Loucy (cell line): ENCODE measurements at regions not wholly inside any gene's neighbourhood (a gene's known extent, or its start where the extent isn't known, plus 50 kb on each side); places are given as distances from the start of the nearest gene placed in this dataset.

Experiments
- H2AFZ ChIP-seq: fragments of 200-600 bp; sonication (generic); 2 replicates; pipeline ENCODE4 v1.6.0; 2016; ENCODE audit warnings: antibody characterized with exemption, mild to moderate bottlenecking, low read length, moderate library complexity
- H3F3A ChIP-seq: fragments of 200-600 bp; 2 replicates; pipeline ENCODE4 v1.6.0; 2016; ENCODE audit warnings: antibody characterized with exemption, low read depth, mild to moderate bottlenecking
- H3K27me3 ChIP-seq: fragments of 200-600 bp; sonication (generic); 2 replicates; pipeline ENCODE4 v1.6.1; 2014; ENCODE audit warnings: low read length, mild to moderate bottlenecking; ENCODE audit not compliant: insufficient read depth, poor library complexity, severe bottlenecking
- H3K36me3 ChIP-seq: fragments of 200-600 bp; sonication (generic); 2 replicates; pipeline ENCODE4 v1.6.1; 2016; ENCODE audit warnings: low read length; ENCODE audit not compliant: insufficient read depth
- H3K4me1 ChIP-seq: fragments of 200-600 bp; sonication (generic); 2 replicates; pipeline ENCODE4 v1.5.1; 2014; ENCODE audit warnings: low read length, mild to moderate bottlenecking; ENCODE audit not compliant: insufficient read depth, poor library complexity, severe bottlenecking
- H3K4me2 ChIP-seq: fragments of 200-600 bp; sonication (generic); 2 replicates; pipeline ENCODE4 v1.6.0; 2014; ENCODE audit warnings: antibody characterized with exemption, low read length, low read depth, mild to moderate bottlenecking; ENCODE audit not compliant: poor library complexity, severe bottlenecking
- H3K4me3 ChIP-seq: fragments of 200-600 bp; sonication (generic); 2 replicates; pipeline ENCODE4 v1.5.1; 2014; ENCODE audit warnings: low read length, mild to moderate bottlenecking, mixed read lengths; ENCODE audit not compliant: poor library complexity, severe bottlenecking
- H3K79me2 ChIP-seq: fragments of 200-600 bp; sonication (generic); 2 replicates; pipeline ENCODE4 v1.6.1; 2014; ENCODE audit warnings: low read length; ENCODE audit not compliant: insufficient read depth
- H3K9ac ChIP-seq: fragments of 200-600 bp; sonication (generic); 2 replicates; pipeline ENCODE4 v1.6.0; 2014; ENCODE audit warnings: mild to moderate bottlenecking, low read depth, low read length, moderate library complexity; ENCODE audit not compliant: poor library complexity, severe bottlenecking
- H3K9me2 ChIP-seq: fragments of 200-600 bp; sonication (generic); replicated peaks from 2 replicates; pipeline ENCODE4 v1.6.1; 2016; ENCODE audit warnings: low read depth, low read length, mixed read lengths
- H3K9me3 ChIP-seq: fragments of 200-600 bp; sonication (generic); 2 replicates; pipeline ENCODE4 v1.6.1; 2014; ENCODE audit warnings: mild to moderate bottlenecking, antibody characterized with exemption, low read length, low read depth; ENCODE audit not compliant: insufficient read depth
- H4K20me1 ChIP-seq: fragments of 200-600 bp; sonication (generic); 2 replicates; pipeline ENCODE4 v1.6.0; 2014; ENCODE audit warnings: antibody characterized with exemption, low read length, mild to moderate bottlenecking; ENCODE audit not compliant: insufficient read depth, poor library complexity, severe bottlenecking
- EZH2phosphoT487 ChIP-seq: fragments of 200-600 bp; IDR thresholded peaks from 2 replicates; pipeline ENCODE4 v1.6.1; 2018; ENCODE audit warnings: antibody characterized with exemption, mild to moderate bottlenecking, moderate library complexity, borderline replicate concordance
- TF ChIP-seq, protein P1 (sequence below): fragments of 200-600 bp; sonication (generic); conservative IDR thresholded peaks from 2 replicates; pipeline ENCODE4 v1.5.1; 2014; ENCODE audit warnings: mild to moderate bottlenecking, antibody characterized with exemption, low read length

DNA sequence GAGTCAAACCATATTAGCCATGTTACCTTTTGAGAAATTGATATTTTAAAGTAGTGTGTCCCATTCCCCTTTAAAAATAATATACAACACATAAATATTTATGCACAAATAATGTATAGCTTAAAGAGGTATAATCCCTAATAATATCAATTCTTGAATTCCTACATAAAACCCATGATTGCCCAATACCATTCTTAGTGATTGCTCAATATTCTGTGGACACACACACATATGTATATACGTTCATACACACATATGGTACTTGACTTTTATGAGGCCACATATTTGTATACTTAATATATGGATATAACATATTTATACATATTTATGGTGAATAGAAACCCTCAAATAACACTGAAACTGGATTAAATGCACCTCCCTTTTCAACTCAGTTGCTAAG is 367.4 kb downstream of the ZBBX start:
- Histone ChIP-seq H3K4me2 (no peak overlapping the region), H3K4me1 (no peaks in the 10 kb centered on the region), H3K79me2 (no peaks in the 10 kb centered on the region), H3F3A (no peaks in the 10 kb centered on the region), H2AFZ (no peak overlapping the region), H3K27me3 (no peaks in the 10 kb centered on the region), H3K9ac (no peak overlapping the region), H3K36me3 (no peaks in the 10 kb centered on the region), H4K20me1 (no peaks in the 10 kb centered on the region), H3K4me3 (no peak overlapping the region), H3K9me3 (no peaks in the 10 kb centered on the region), H3K9me2 (no peaks in the 10 kb centered on the region)
- TF ChIP-seq EZH2phosphoT487, result no peak
- TF ChIP-seq, protein P1, sequence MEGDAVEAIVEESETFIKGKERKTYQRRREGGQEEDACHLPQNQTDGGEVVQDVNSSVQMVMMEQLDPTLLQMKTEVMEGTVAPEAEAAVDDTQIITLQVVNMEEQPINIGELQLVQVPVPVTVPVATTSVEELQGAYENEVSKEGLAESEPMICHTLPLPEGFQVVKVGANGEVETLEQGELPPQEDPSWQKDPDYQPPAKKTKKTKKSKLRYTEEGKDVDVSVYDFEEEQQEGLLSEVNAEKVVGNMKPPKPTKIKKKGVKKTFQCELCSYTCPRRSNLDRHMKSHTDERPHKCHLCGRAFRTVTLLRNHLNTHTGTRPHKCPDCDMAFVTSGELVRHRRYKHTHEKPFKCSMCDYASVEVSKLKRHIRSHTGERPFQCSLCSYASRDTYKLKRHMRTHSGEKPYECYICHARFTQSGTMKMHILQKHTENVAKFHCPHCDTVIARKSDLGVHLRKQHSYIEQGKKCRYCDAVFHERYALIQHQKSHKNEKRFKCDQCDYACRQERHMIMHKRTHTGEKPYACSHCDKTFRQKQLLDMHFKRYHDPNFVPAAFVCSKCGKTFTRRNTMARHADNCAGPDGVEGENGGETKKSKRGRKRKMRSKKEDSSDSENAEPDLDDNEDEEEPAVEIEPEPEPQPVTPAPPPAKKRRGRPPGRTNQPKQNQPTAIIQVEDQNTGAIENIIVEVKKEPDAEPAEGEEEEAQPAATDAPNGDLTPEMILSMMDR, result no peak

DNA sequence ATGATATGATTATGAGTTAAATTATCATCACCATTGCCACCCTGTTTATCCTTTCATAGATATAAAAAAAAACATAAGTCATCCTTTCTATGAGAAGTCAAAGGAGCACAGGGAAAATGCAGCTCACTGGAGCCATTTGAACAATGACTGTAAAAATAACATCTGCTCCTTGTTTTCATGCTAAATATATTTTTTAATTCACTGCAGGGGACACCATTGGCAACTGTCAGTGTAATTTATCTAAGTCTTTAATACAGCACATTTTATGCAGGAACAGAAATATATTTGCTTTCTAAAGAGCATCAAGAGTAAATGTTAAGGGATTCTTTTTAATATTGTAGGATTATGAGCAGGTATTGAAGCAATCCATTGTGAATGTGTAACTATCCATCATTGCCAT is 371.3 kb downstream of the ZBBX start:
- Histone ChIP-seq H3K9me3 (no peaks in the 10 kb centered on the region; the same call in 1 of the 2 replicates), H3K9ac (no peak overlapping the region), H4K20me1 (no peaks in the 10 kb centered on the region), H3K4me1 (no peaks in the 10 kb centered on the region), H2AFZ (no peak overlapping the region), H3F3A (no peaks in the 10 kb centered on the region), H3K36me3 (no peaks in the 10 kb centered on the region), H3K9me2 (no peaks in the 10 kb centered on the region), H3K4me2 (no peak overlapping the region), H3K79me2 (no peaks in the 10 kb centered on the region), H3K27me3 (no peaks in the 10 kb centered on the region), H3K4me3 (no peak overlapping the region)
- TF ChIP-seq EZH2phosphoT487, result no peak

DNA sequence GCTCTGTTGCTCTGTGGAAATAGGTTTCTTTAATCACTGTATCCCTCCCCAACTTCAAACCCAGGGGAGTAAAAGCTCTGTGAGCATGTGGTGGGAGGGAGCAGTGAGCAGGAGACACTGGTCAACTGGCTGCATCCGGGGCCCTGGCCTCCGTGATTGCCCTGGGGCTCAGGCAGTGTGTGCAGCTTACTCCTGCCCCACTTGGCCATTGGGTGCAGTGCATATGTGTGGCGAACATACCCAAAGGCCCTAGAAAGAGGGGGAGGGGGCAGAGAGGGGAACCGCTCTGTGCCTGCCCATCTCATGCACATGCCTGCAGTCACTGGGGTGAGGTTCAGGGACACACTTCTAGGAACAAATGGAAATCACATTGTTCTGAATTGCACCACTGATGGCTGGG is 378.7 kb downstream of the ZBBX start:
- Histone ChIP-seq H3K9me3 (no peaks in the 10 kb centered on the region; the same call in 1 of the 2 replicates), H3K4me2 (no peak overlapping the region), H3K79me2 (no peaks in the 10 kb centered on the region), H3K36me3 (no peaks in the 10 kb centered on the region), H2AFZ (no peak overlapping the region), H3K9me2 (no peaks in the 10 kb centered on the region), H3K27me3 (no peaks in the 10 kb centered on the region), H3K9ac (no peak overlapping the region), H3F3A (no peaks in the 10 kb centered on the region), H3K4me1 (no peaks in the 10 kb centered on the region), H4K20me1 (no peaks in the 10 kb centered on the region), H3K4me3 (no peak overlapping the region)
- no peak for TF ChIP-seq EZH2phosphoT487
- TF ChIP-seq, protein P1, result no peak

DNA sequence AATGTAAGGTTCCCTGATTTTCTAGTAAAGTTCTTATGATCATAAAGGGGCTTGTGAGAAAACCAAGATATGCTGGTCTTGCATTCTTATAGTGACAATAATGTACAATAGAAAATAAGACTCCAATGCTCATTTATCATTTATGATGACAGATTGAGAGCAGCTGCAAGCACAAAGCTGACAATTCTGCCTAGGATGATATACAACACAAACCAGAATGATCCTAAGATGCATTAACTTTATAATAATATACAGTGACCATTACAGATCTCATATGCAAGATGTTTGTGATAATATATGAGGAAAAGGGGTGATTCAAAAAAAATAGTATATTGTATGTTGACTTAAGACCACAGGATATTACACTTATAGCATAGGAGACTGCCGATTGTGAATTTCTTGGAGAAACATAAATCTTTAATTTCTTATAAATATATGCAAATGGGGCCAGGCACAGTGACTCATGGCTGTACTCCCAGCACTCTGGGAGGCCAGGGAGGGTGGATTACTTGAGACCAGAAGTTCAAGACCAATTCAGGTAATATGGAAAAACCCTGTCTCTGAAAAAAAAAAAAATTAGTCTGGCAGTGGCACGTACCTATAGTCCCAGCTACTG is 387.0 kb downstream of the ZBBX start:
- Histone ChIP-seq H3K79me2 (no peaks in the 10 kb centered on the region), H2AFZ (no peak overlapping the region), H3K9me3 (no peaks in the 10 kb centered on the region), H4K20me1 (no peaks in the 10 kb centered on the region), H3K4me2 (no peak overlapping the region), H3K9me2 (no peaks in the 10 kb centered on the region), H3K9ac (no peak overlapping the region), H3K4me1 (no peaks in the 10 kb centered on the region), H3K27me3 (no peaks in the 10 kb centered on the region), H3K36me3 (no peaks in the 10 kb centered on the region), H3F3A (no peaks in the 10 kb centered on the region), H3K4me3 (no peak overlapping the region)
- TF ChIP-seq EZH2phosphoT487, result no peak
- TF ChIP-seq, protein P1, result no peak
